GM18505 (cell line): ENCODE measurements at regions not wholly inside any gene's neighbourhood (a gene's known extent, or its start where the extent isn't known, plus 50 kb on each side); places are given as distances from the start of the nearest gene placed in this dataset.

ENCODE experiments used
- ATAC-seq: cut with Tn5 transposase; IDR thresholded peaks from one replicate; pipeline ENCODE4 v1.9.1; 2021; ENCODE audit not compliant: unreplicated experiment
- POLR2A ChIP-seq: IDR thresholded peaks from 4 replicates; pipeline ENCODE4 v1.6.1; 2011; ENCODE audit warnings: borderline replicate concordance; ENCODE audit not compliant: insufficient read depth, insufficient read length; ENCODE audit errors: extremely low read depth

- ATAC-seq: no peak
- TF ChIP-seq POLR2A: no peak
These were observed 378.8 kb upstream of the RARB start for GRCh38 chr3:25049304-25049703.

- ATAC-seq: no peak
- no peak for TF ChIP-seq POLR2A
These were observed 374.7 kb upstream of the RARB start for GRCh38 chr3:25053360-25053759.

- no peak for TF ChIP-seq POLR2A
- no peak for ATAC-seq
These were observed 371.9 kb upstream of the RARB start for GRCh38 chr3:25056036-25056755.

- no peak for ATAC-seq
- TF ChIP-seq POLR2A: no peak
These were observed 371.2 kb upstream of the RARB start for GRCh38 chr3:25056803-25057351.

- ATAC-seq: no peak
These were observed 370.7 kb upstream of the RARB start for GRCh38 chr3:25057379-25057778.

GRCh38 chr3:25064681-25065080, 363.4 kb upstream of the RARB start:
- TF ChIP-seq POLR2A: no peak
- no peak for ATAC-seq

More at GRCh38 chr3:25057379-25057778, 370.7 kb upstream of the RARB start:
- TF ChIP-seq POLR2A: no peak

- TF ChIP-seq POLR2A: no peak
These were observed 358.1 kb upstream of the RARB start for GRCh38 chr3:25069970-25070369.

GRCh38 chr3:25071846-25072245, 356.2 kb upstream of the RARB start:
- no peak for TF ChIP-seq POLR2A
- no peak for ATAC-seq

More at GRCh38 chr3:25069970-25070369, 358.1 kb upstream of the RARB start:
- no peak for ATAC-seq

- no peak for ATAC-seq
- no peak for TF ChIP-seq POLR2A
These were observed 354.6 kb upstream of the RARB start for GRCh38 chr3:25073423-25073822.

GRCh38 chr3:25074149-25074548, 353.9 kb upstream of the RARB start:
- ATAC-seq: no peak
- no peak for TF ChIP-seq POLR2A

- TF ChIP-seq POLR2A: no peak
- no peak for ATAC-seq
These were observed 347.6 kb upstream of the RARB start for GRCh38 chr3:25080461-25080860.

GRCh38 chr3:25084016-25084415, 344.0 kb upstream of the RARB start:
- no peak for ATAC-seq
- no peak for TF ChIP-seq POLR2A

- no peak for ATAC-seq
- TF ChIP-seq POLR2A: no peak
These were observed 341.3 kb upstream of the RARB start for GRCh38 chr3:25086721-25087120.

GRCh38 chr3:25088284-25088683, 339.8 kb upstream of the RARB start:
- ATAC-seq: no peak
- no peak for TF ChIP-seq POLR2A
